ENCODE measurements at regions not wholly inside any gene's neighbourhood (a gene's known extent, or its start where the extent isn't known, plus 50 kb on each side); places are given as distances from the start of the nearest gene placed in this dataset.
A peak's percentile ranks its signal among the peaks of the same experiment; 100 is the strongest.
"Not testable (repeated sequence)": the region's sequence is repeated elsewhere in the genome, so short reads cannot be mapped to it uniquely, and the experiment has no call there.

DNA sequence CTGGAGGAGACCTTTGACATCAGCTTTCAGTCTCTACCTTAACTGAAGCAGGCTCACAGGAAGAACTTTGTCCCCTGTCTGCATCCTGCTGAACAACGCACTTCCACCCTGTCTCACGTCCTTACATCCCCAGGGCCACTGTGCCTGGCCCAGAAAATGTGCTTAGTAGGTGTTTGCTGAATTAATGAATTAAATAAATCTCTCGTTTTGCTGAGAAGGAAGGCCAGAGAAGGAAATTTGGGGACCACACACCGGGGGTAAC lies 54.3 kb upstream of the CREB3L1 start:
- no peaks in the 10 kb centered on the region for H3K9me3 ChIP-seq (ENCODE audit: control insufficient read depth, low read depth, low read length)
- no peak overlapping the region for H3K4me3 ChIP-seq (ENCODE audit: low read length)
- WGBS (ENCODE audit: insufficient coverage, low lambda C conversion rate): no CpG with 5 or more reads among the region's 4 CpGs
- DNase-seq: peak in 1 of 2 donors; percentile 36
- H3K36me3 ChIP-seq (ENCODE audit: control insufficient read depth, insufficient read depth, low read length): no peaks in the 10 kb centered on the region
- no peaks in the 10 kb centered on the region for H3K4me1 ChIP-seq (ENCODE audit: control insufficient read depth, insufficient read depth, low read length)
- H3K27ac ChIP-seq (ENCODE audit: low read length): no peak overlapping the region
- no peaks in the 10 kb centered on the region for H3K27me3 ChIP-seq (ENCODE audit: control insufficient read depth, insufficient read depth, low read length)

DNA sequence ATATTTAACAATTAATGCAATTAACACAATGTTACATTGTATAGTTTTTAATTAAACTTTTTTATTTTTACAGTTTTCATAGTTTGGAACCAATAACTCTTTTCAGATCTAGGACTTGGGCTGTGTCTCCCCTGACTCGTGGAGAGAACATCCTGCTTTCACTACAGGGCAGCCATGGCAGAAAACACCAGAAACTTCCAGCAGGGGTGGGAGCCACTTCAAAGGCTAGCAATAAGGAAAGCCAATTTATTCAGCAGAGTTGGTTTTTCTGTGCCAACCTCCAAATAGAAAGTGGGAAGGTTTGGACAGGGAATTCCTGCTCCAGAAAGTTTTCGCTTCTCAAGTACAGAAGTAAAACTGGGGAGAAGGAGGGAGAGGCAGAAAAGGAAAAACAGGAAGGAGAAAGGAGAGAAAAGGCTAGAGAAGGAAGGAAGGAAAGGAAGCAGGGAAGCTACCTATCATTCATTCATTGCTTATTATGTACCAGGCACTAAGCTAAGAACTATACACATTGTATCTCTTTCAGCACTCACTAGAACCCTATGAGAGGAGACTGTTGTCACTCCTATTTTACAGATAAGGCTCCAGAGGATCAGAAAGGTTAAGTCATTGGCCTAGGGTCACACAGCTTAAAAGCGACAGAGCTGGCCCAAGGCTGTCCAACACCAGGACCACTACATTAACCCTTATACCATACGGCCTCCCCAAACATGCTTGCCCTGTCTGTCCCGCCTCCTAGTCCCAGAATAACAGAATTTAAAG lies 54.8 kb upstream of the CREB3L1 start:
- Histone ChIP-seq H3K4me1 (ENCODE audit: control insufficient read depth, insufficient read depth, low read length) (no peaks in the 10 kb centered on the region), H3K27ac (ENCODE audit: low read length) (no peak overlapping the region), H3K36me3 (ENCODE audit: control insufficient read depth, insufficient read depth, low read length) (no peaks in the 10 kb centered on the region), H3K27me3 (ENCODE audit: control insufficient read depth, insufficient read depth, low read length) (no peaks in the 10 kb centered on the region), H3K9me3 (ENCODE audit: control insufficient read depth, low read depth, low read length) (no peaks in the 10 kb centered on the region), H3K4me3 (ENCODE audit: low read length) (no peak overlapping the region)
- DNase-seq: no peak
- 100% methylated on average over 1 of the region's 5 CpGs for WGBS (ENCODE audit: insufficient coverage, low lambda C conversion rate)

DNA sequence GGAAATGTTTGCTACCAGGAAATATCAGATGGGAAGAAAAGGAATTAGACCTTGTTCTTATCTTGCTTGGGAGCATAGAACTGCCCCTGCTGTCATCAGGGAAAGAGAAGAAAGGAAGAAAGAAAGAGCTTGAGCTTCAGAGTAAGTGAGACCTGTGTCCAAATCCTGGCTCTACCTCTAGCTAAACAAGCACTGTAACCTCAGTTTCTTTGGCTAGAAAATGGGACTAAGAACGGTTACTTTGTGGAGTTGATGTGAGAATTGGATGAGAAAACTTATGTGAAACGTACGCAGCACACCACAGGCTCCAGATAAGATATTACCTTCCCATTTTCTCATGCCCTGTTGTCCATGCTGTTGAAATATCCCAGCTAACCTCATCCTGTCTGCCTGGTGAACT lies 57.1 kb upstream of the CREB3L1 start:
- DNase-seq: no peak
- Histone ChIP-seq H3K4me3 (ENCODE audit: low read length) (no peak overlapping the region), H3K36me3 (ENCODE audit: control insufficient read depth, insufficient read depth, low read length) (no peaks in the 10 kb centered on the region), H3K27me3 (ENCODE audit: control insufficient read depth, insufficient read depth, low read length) (no peaks in the 10 kb centered on the region), H3K27ac (ENCODE audit: low read length) (no peak overlapping the region), H3K9me3 (ENCODE audit: control insufficient read depth, low read depth, low read length) (no peaks in the 10 kb centered on the region), H3K4me1 (ENCODE audit: control insufficient read depth, insufficient read depth, low read length) (no peaks in the 10 kb centered on the region)
- no CpG with 5 or more reads among the region's 3 CpGs for WGBS (ENCODE audit: insufficient coverage, low lambda C conversion rate)

DNA sequence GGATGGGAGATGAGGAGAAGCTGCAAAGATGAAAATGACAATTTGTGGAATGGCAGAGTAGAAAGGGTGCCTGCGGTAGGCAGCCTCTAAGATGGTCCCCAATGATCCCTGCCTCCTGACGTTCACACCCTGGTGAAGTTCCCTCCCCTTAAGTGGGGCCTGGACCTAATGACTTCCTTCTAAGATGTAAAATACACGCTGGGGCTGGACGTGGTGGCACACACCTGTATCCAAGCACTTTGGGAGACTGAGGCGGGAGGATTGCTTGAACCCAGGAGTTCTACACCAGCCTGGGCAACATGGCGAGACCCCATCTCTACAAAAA lies 60.7 kb upstream of the CREB3L1 start:
- Histone ChIP-seq H3K4me1 (ENCODE audit: control insufficient read depth, insufficient read depth, low read length) (no peaks in the 10 kb centered on the region), H3K4me3 (ENCODE audit: low read length) (no peak overlapping the region), H3K36me3 (ENCODE audit: control insufficient read depth, insufficient read depth, low read length) (no peaks in the 10 kb centered on the region), H3K9me3 (ENCODE audit: control insufficient read depth, low read depth, low read length) (no peaks in the 10 kb centered on the region), H3K27ac (ENCODE audit: low read length) (no peak overlapping the region), H3K27me3 (ENCODE audit: control insufficient read depth, insufficient read depth, low read length) (no peaks in the 10 kb centered on the region)
- WGBS (ENCODE audit: insufficient coverage, low lambda C conversion rate): 100% methylated on average over 1 of the region's 6 CpGs
- no peak for DNase-seq

DNA sequence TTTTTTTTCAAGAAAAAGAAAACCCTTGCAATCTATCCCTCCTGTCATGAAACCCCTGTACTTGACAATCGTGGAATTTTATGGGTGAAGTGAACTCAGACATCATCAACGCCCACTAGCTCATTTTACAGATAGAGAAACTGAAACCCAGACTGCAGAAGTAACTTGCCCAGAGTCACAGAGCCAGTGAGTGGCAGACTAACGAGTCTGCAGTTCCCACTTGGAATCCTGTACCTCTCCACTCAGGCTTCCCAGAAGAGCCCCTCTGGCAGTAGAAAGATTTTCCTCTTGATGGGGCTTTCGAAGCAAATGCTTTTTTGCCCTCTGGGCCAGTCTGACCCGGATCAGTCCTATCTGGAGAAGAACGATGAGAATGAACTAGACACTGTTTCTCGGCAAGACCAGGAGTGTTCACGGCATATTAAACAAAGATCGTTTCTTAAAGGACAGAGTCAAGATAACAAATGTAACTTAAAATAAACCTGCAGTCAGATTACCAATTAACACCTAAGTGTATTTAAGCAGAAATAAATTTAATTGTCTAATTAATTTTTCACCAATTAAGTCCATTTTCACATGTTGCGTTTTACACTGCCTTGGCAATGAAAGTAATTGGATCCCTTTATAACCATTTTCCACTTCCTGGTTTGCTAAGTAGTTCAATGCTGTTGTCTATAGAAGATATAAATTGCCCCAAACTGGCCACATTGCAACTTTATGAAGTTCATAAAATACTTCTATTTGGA lies 61.3 kb upstream of the CREB3L1 start:
- H3K9me3 ChIP-seq (ENCODE audit: control insufficient read depth, low read depth, low read length): no peaks in the 10 kb centered on the region
- no peak overlapping the region for H3K27ac ChIP-seq (ENCODE audit: low read length)
- peak overlapping the region; percentile 3 for H3K4me3 ChIP-seq (ENCODE audit: low read length)
- DNase-seq: peak in 1 of 2 donors; percentile 31
- no peaks in the 10 kb centered on the region for H3K27me3 ChIP-seq (ENCODE audit: control insufficient read depth, insufficient read depth, low read length)
- WGBS (ENCODE audit: insufficient coverage, low lambda C conversion rate): 88% methylated on average over 1 of the region's 10 CpGs
- no peaks in the 10 kb centered on the region for H3K36me3 ChIP-seq (ENCODE audit: control insufficient read depth, insufficient read depth, low read length)
- H3K4me1 ChIP-seq (ENCODE audit: control insufficient read depth, insufficient read depth, low read length): no peaks in the 10 kb centered on the region

DNA sequence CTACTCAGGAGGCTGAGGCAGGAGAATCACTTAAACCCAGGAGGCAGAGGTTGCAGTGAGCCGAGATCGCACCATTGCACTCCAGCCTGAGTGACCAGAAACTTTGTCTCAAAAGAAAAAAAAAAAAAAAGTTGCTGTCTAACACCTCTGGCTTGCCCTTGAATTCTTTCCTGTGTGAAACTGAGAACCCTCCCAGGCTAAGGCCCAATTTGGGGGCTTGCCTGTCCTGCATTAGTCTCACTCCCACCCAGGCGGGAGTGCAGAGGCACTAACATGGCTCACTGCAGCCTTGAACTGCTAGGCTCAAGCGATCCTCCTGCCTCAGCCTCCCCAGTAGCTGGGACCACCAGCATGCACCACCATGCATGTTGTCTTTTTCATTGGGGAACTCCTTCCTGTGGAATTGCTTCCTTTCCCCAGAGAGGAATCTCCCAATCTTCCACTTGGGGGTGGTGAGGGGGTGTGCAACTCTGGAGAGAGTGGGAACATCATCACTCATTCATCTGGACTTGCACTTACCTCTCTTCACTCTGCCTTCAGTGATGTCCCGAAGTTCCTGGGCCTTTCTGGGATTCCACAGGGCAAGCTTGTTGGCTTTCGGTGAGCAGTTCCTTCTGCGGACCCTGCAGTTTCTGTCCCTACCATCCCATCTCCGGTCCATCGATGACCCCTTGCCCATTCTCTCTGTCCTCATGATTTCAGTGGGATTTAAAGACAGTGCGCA lies 62.1 kb upstream of the CREB3L1 start:
- H3K4me3 ChIP-seq (ENCODE audit: low read length): no peak overlapping the region
- no CpG with 5 or more reads among the region's 10 CpGs for WGBS (ENCODE audit: insufficient coverage, low lambda C conversion rate)
- no peak for DNase-seq
- H3K36me3 ChIP-seq (ENCODE audit: control insufficient read depth, insufficient read depth, low read length): no peaks in the 10 kb centered on the region
- no peak overlapping the region for H3K27ac ChIP-seq (ENCODE audit: low read length)
- no peaks in the 10 kb centered on the region for H3K9me3 ChIP-seq (ENCODE audit: control insufficient read depth, low read depth, low read length)
- no peaks in the 10 kb centered on the region for H3K27me3 ChIP-seq (ENCODE audit: control insufficient read depth, insufficient read depth, low read length)
- no peaks in the 10 kb centered on the region for H3K4me1 ChIP-seq (ENCODE audit: control insufficient read depth, insufficient read depth, low read length)

DNA sequence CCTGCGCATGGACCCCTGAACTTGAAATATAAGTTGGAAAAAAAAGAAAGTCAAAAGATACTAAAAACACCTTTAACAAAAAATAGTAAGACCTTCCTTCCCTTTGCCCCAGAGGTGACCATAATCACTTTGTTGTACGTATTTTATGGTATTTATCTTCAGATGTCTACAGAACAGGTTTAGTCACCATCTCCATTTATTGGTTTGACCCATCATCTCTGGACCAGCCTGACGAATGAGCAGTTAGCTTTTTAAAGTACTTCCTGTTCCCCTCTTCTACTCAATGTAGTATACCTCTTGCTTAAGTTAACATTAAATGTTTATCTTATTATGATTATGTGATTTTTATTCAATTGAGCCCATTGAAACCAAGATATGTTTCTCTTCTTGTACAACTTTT lies 64.7 kb upstream of the CREB3L1 start:
- DNase-seq: no peak
- WGBS (ENCODE audit: insufficient coverage, low lambda C conversion rate): 100% methylated on average over 1 of the region's 3 CpGs
- no peak overlapping the region for H3K4me3 ChIP-seq (ENCODE audit: low read length)

DNA sequence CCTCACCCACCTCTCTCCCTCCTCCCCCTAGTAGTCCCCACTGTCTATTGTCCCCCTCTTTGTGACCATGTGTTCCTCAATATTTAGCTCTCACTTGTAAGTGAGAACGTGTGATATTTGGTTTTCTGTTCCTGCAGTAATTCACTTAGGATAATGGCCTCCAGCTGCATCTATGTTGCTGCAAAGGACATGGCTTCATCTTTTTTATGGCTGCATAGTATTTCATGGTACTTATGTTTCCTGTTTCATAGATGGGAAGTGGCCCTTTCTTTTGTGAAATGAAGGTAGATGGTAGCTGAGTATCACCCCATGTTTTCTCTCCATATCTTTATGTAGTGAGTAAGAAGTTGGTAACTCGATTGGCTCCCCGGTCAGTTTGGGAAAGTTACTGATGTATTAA lies 66.6 kb upstream of the CREB3L1 start:
- H3K9me3 ChIP-seq (ENCODE audit: control insufficient read depth, low read depth, low read length): no peaks in the 10 kb centered on the region
- no peaks in the 10 kb centered on the region for H3K36me3 ChIP-seq (ENCODE audit: control insufficient read depth, insufficient read depth, low read length)
- no peak for DNase-seq
- H3K27me3 ChIP-seq (ENCODE audit: control insufficient read depth, insufficient read depth, low read length): peaks cover 2% of the 10 kb centered on the region
- no peak overlapping the region for H3K4me3 ChIP-seq (ENCODE audit: low read length)
- 60% methylated on average over 1 of the region's 3 CpGs for WGBS (ENCODE audit: insufficient coverage, low lambda C conversion rate)
- H3K4me1 ChIP-seq (ENCODE audit: control insufficient read depth, insufficient read depth, low read length): no peaks in the 10 kb centered on the region
- no peak overlapping the region for H3K27ac ChIP-seq (ENCODE audit: low read length)

More for the DNA sequence above, 64.7 kb upstream of the CREB3L1 start:
- Histone ChIP-seq H3K9me3 (ENCODE audit: control insufficient read depth, low read depth, low read length) (no peaks in the 10 kb centered on the region), H3K36me3 (ENCODE audit: control insufficient read depth, insufficient read depth, low read length) (no peaks in the 10 kb centered on the region), H3K27me3 (ENCODE audit: control insufficient read depth, insufficient read depth, low read length) (peaks cover 2% of the 10 kb centered on the region), H3K4me1 (ENCODE audit: control insufficient read depth, insufficient read depth, low read length) (no peaks in the 10 kb centered on the region), H3K27ac (ENCODE audit: low read length) (no peak overlapping the region)

DNA sequence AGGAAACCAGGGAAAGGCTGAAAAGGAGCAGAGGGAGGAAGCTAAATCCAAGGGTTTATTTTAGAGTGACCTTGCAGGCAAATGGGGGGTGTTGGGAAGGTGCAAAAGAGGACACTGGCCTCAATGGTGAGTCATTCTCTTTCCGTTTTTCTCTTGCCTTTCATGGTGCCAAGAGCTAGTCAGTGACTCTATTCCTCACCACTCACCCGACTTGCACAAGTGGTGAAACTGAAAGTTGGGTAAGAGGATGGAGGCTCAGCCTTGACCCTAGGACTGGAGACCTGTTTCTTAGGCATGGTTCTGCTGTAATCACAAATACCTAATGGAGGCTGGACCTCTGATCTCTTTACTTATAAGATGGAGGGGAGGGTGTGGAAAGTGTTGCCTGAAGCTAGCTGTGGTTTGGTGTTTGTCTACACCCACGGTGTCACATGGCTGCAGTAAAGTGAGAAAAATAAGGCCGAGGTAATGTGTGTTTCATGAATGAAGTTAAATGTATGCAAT lies 67.3 kb upstream of the CREB3L1 start:
- Histone ChIP-seq H3K9me3 (ENCODE audit: control insufficient read depth, low read depth, low read length) (no peaks in the 10 kb centered on the region), H3K4me3 (ENCODE audit: low read length) (no peak overlapping the region), H3K36me3 (ENCODE audit: control insufficient read depth, insufficient read depth, low read length) (no peaks in the 10 kb centered on the region), H3K27me3 (ENCODE audit: control insufficient read depth, insufficient read depth, low read length) (peaks cover 2% of the 10 kb centered on the region), H3K27ac (ENCODE audit: low read length) (no peak overlapping the region), H3K4me1 (ENCODE audit: control insufficient read depth, insufficient read depth, low read length) (no peaks in the 10 kb centered on the region)
- DNase-seq: peak in 1 of 2 donors; percentile 47
- WGBS (ENCODE audit: insufficient coverage, low lambda C conversion rate): no CpG with 5 or more reads among the region's 4 CpGs

DNA sequence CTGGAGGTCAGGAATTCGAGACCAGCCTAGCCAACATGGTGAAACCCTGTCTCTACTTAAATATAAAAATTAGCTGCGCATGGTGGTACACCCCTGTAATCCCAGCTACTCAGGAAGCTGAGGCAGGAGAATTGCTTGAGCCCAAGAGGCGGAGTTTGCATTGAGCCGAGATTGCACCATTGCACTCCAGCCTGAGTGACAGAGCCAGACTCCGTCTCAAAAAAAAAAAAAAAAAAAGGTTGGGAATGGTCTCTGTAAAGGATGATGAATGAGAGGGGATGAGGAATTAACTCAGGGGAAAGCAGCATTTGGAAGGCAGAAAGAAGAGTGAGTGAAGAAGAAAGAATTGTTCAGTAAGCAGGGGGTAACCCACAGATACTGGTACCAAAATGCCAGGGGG lies 67.8 kb upstream of the CREB3L1 start:
- H3K36me3 ChIP-seq (ENCODE audit: control insufficient read depth, insufficient read depth, low read length); H3K27me3 ChIP-seq (ENCODE audit: control insufficient read depth, insufficient read depth, low read length); H3K9me3 ChIP-seq (ENCODE audit: control insufficient read depth, low read depth, low read length); DNase-seq; H3K4me1 ChIP-seq (ENCODE audit: control insufficient read depth, insufficient read depth, low read length); H3K4me3 ChIP-seq (ENCODE audit: low read length); H3K27ac ChIP-seq (ENCODE audit: low read length): not testable (repeated sequence)
- WGBS (ENCODE audit: insufficient coverage, low lambda C conversion rate): no CpG with 5 or more reads among the region's 5 CpGs

All from large intestine (tissue), 3 donors.